B cell (primary cell): ENCODE measurements at regions not wholly inside any gene's neighbourhood (a gene's known extent, or its start where the extent isn't known, plus 50 kb on each side); places are given as distances from the start of the nearest gene placed in this dataset.

ENCODE experiments used
- EZH2 ChIP-seq: IDR thresholded peaks from 2 replicates; pipeline ENCODE4 v1.6.1; 2012; ENCODE audit warnings: borderline replicate concordance, low read depth, mild to moderate bottlenecking, moderate library complexity, low read length; ENCODE audit not compliant: insufficient read depth, poor library complexity, severe bottlenecking
- TF ChIP-seq, protein P1 (sequence below): fragments of 200-600 bp; IDR thresholded peaks from one replicate; pipeline ENCODE4 v1.8.0; 2022; ENCODE audit warnings: antibody characterized with exemption, mild to moderate bottlenecking

GRCh38 chr13:88303157-88303556 lies 632.0 kb downstream of the SLITRK5 start:
- TF ChIP-seq, protein P1, sequence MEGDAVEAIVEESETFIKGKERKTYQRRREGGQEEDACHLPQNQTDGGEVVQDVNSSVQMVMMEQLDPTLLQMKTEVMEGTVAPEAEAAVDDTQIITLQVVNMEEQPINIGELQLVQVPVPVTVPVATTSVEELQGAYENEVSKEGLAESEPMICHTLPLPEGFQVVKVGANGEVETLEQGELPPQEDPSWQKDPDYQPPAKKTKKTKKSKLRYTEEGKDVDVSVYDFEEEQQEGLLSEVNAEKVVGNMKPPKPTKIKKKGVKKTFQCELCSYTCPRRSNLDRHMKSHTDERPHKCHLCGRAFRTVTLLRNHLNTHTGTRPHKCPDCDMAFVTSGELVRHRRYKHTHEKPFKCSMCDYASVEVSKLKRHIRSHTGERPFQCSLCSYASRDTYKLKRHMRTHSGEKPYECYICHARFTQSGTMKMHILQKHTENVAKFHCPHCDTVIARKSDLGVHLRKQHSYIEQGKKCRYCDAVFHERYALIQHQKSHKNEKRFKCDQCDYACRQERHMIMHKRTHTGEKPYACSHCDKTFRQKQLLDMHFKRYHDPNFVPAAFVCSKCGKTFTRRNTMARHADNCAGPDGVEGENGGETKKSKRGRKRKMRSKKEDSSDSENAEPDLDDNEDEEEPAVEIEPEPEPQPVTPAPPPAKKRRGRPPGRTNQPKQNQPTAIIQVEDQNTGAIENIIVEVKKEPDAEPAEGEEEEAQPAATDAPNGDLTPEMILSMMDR, result no peak
- no peak for TF ChIP-seq EZH2
